ENCODE measurements at regions not wholly inside any gene's neighbourhood (a gene's known extent, or its start where the extent isn't known, plus 50 kb on each side); places are given as distances from the start of the nearest gene placed in this dataset.

GRCh38 chrX:94722578-94722977 is 1048.6 kb downstream of the FAM133A start:
- no peak overlapping the region for H3K27ac Mint-ChIP-seq
- CTCF ChIA-PET, result no interaction called here

More at GRCh38 chrX:94722578-94722977, 1048.6 kb downstream of the FAM133A start:
- no peaks in the 10 kb centered on the region for H3K27me3 Mint-ChIP-seq (ENCODE audit: low read depth)
- H3K4me3 Mint-ChIP-seq, result no peak overlapping the region
- peaks cover 24% of the 10 kb centered on the region for H3K36me3 Mint-ChIP-seq
- no peak for DNase-seq (ENCODE audit: low spot score)
- H3K4me1 Mint-ChIP-seq, result peaks cover 35% of the 10 kb centered on the region
- H3K9me3 Mint-ChIP-seq, result peaks cover 7% of the 10 kb centered on the region
- no peak for ATAC-seq
- POLR2A ChIA-PET, result no interaction called here
- no peak for TF ChIP-seq NR1H2 (CRISPR knock-in tag; IDR thresholded peaks at IDR 0.05)
- no peak for TF ChIP-seq SOX15 (CRISPR knock-in tag; IDR thresholded peaks at IDR 0.05)
- no peak for TF ChIP-seq ZNF425 (CRISPR knock-in tag; conservative IDR thresholded peaks at IDR 0.05)
- no peak for TF ChIP-seq ZNF671 (CRISPR knock-in tag; IDR thresholded peaks at IDR 0.05)
- no peak for TF ChIP-seq ZNF532 (CRISPR knock-in tag; IDR thresholded peaks at IDR 0.05; ENCODE audit: borderline replicate concordance)
- TF ChIP-seq, protein P1, sequence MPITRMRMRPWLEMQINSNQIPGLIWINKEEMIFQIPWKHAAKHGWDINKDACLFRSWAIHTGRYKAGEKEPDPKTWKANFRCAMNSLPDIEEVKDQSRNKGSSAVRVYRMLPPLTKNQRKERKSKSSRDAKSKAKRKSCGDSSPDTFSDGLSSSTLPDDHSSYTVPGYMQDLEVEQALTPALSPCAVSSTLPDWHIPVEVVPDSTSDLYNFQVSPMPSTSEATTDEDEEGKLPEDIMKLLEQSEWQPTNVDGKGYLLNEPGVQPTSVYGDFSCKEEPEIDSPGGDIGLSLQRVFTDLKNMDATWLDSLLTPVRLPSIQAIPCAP (CRISPR knock-in tag; IDR thresholded peaks at IDR 0.05), result no peak
- TF ChIP-seq, protein P2, sequence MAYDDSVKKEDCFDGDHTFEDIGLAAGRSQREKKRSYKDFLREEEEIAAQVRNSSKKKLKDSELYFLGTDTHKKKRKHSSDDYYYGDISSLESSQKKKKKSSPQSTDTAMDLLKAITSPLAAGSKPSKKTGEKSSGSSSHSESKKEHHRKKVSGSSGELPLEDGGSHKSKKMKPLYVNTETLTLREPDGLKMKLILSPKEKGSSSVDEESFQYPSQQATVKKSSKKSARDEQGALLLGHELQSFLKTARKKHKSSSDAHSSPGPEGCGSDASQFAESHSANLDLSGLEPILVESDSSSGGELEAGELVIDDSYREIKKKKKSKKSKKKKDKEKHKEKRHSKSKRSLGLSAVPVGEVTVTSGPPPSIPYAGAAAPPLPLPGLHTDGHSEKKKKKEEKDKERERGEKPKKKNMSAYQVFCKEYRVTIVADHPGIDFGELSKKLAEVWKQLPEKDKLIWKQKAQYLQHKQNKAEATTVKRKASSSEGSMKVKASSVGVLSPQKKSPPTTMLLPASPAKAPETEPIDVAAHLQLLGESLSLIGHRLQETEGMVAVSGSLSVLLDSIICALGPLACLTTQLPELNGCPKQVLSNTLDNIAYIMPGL (CRISPR knock-in tag; IDR thresholded peaks at IDR 0.05), result no peak
- no peak for TF ChIP-seq AR (CRISPR knock-in tag; IDR thresholded peaks at IDR 0.05)
- TF ChIP-seq, protein P3, sequence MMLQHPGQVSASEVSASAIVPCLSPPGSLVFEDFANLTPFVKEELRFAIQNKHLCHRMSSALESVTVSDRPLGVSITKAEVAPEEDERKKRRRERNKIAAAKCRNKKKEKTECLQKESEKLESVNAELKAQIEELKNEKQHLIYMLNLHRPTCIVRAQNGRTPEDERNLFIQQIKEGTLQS (CRISPR knock-in tag; conservative IDR thresholded peaks at IDR 0.05), result no peak
- TF ChIP-seq ATF6 (CRISPR knock-in tag; IDR thresholded peaks at IDR 0.05), result no peak

Data from WTC11 (cell line).